ENCODE measurements at regions not wholly inside any gene's neighbourhood (a gene's known extent, or its start where the extent isn't known, plus 50 kb on each side); places are given as distances from the start of the nearest gene placed in this dataset.

- H3K36me3 Mint-ChIP-seq (ENCODE audit: low read depth, unreplicated experiment): peaks cover 1% of the 10 kb centered on the region
- no peak for TF ChIP-seq EZH2 (IDR thresholded peaks at IDR 0.05; ENCODE audit: insufficient read depth, low read length)
- no peak for TF ChIP-seq CTCF (IDR thresholded peaks at IDR 0.05; ENCODE audit: insufficient read depth, low read depth, low read length)
- no peaks in the 10 kb centered on the region for H3K36me3 ChIP-seq (ENCODE audit: insufficient read depth, low read length)
- H3K4me2 ChIP-seq (ENCODE audit: low read length): no peak overlapping the region
- H3K27ac Mint-ChIP-seq (ENCODE audit: unreplicated experiment): no peak overlapping the region
- H3K4me3 ChIP-seq (ENCODE audit: insufficient read depth, low read depth, low read length): no peak overlapping the region
- no peak overlapping the region for H3K27ac ChIP-seq (ENCODE audit: low read depth, low read length)
- no peaks in the 10 kb centered on the region for H4K20me1 ChIP-seq (ENCODE audit: insufficient read depth, low read length)
- FAIRE-seq: no peak
- peak; percentile 56 for DNase-seq (ENCODE audit: low read depth)
- H3K9me3 ChIP-seq (ENCODE audit: insufficient read depth, low read depth, low read length): no peaks in the 10 kb centered on the region
- H3K9me3 Mint-ChIP-seq (ENCODE audit: unreplicated experiment): peaks cover 6% of the 10 kb centered on the region
- no peak overlapping the region for H2AFZ ChIP-seq (ENCODE audit: low read depth, low read length)
- H3K79me2 ChIP-seq (ENCODE audit: insufficient read depth, low read length): no peaks in the 10 kb centered on the region
- no peaks in the 10 kb centered on the region for H3K27me3 ChIP-seq (ENCODE audit: insufficient read depth, low read length)
- H3K4me1 ChIP-seq (ENCODE audit: insufficient read depth, low read length): peaks cover 12% of the 10 kb centered on the region
- no peaks in the 10 kb centered on the region for H3K27me3 Mint-ChIP-seq (ENCODE audit: low read depth, unreplicated experiment)
- H3K4me1 Mint-ChIP-seq (ENCODE audit: low read depth, unreplicated experiment): peaks cover 10% of the 10 kb centered on the region
- no peak overlapping the region for H3K4me3 Mint-ChIP-seq (ENCODE audit: unreplicated experiment)
- H3K9ac ChIP-seq (ENCODE audit: low read length): no peak overlapping the region
These were observed 93.2 kb upstream of the KCTD3 start for GRCh38 chr1:215473943-215474342.

GRCh38 chr1:215474940-215475339 is 92.2 kb upstream of the KCTD3 start:
- Histone ChIP-seq H3K4me2 (ENCODE audit: low read length) (no peak overlapping the region), H3K9me3 (ENCODE audit: insufficient read depth, low read depth, low read length) (no peaks in the 10 kb centered on the region), H3K9ac (ENCODE audit: low read length) (no peak overlapping the region), H4K20me1 (ENCODE audit: insufficient read depth, low read length) (no peaks in the 10 kb centered on the region), H3K4me3 (ENCODE audit: insufficient read depth, low read depth, low read length) (no peak overlapping the region), H3K36me3 (ENCODE audit: insufficient read depth, low read length) (no peaks in the 10 kb centered on the region), H2AFZ (ENCODE audit: low read depth, low read length) (no peak overlapping the region), H3K27me3 (ENCODE audit: insufficient read depth, low read length) (no peaks in the 10 kb centered on the region), H3K27ac (ENCODE audit: low read depth, low read length) (no peak overlapping the region), H3K79me2 (ENCODE audit: insufficient read depth, low read length) (no peaks in the 10 kb centered on the region), H3K4me1 (ENCODE audit: insufficient read depth, low read length) (peaks cover 12% of the 10 kb centered on the region)
- Mint-ChIP-seq H3K36me3 (ENCODE audit: low read depth, unreplicated experiment) (peaks cover 1% of the 10 kb centered on the region), H3K27me3 (ENCODE audit: low read depth, unreplicated experiment) (no peaks in the 10 kb centered on the region), H3K9me3 (ENCODE audit: unreplicated experiment) (peaks cover 6% of the 10 kb centered on the region), H3K4me3 (ENCODE audit: unreplicated experiment) (no peak overlapping the region), H3K4me1 (ENCODE audit: low read depth, unreplicated experiment) (peaks cover 10% of the 10 kb centered on the region), H3K27ac (ENCODE audit: unreplicated experiment) (no peak overlapping the region)
- DNase-seq (ENCODE audit: low read depth) (peak; percentile 42), FAIRE-seq (no peak)
- no peak for TF ChIP-seq CTCF (IDR thresholded peaks at IDR 0.05; ENCODE audit: insufficient read depth, low read depth, low read length)
- no peak for TF ChIP-seq EZH2 (IDR thresholded peaks at IDR 0.05; ENCODE audit: insufficient read depth, low read length)

- Mint-ChIP-seq H3K9me3 (ENCODE audit: unreplicated experiment) (peaks cover 6% of the 10 kb centered on the region), H3K27ac (ENCODE audit: unreplicated experiment) (peak overlapping the region; percentile 74), H3K27me3 (ENCODE audit: low read depth, unreplicated experiment) (no peaks in the 10 kb centered on the region), H3K4me1 (ENCODE audit: low read depth, unreplicated experiment) (peaks cover 10% of the 10 kb centered on the region), H3K36me3 (ENCODE audit: low read depth, unreplicated experiment) (peaks cover 1% of the 10 kb centered on the region), H3K4me3 (ENCODE audit: unreplicated experiment) (no peak overlapping the region)
- TF ChIP-seq EZH2 (IDR thresholded peaks at IDR 0.05; ENCODE audit: insufficient read depth, low read length) (no peak), CTCF (IDR thresholded peaks at IDR 0.05; ENCODE audit: insufficient read depth, low read depth, low read length) (no peak)
- peak; percentile 96 for DNase-seq (ENCODE audit: low read depth)
- no peak overlapping the region for H2AFZ ChIP-seq (ENCODE audit: low read depth, low read length)
- FAIRE-seq: peak; percentile 73
- no peaks in the 10 kb centered on the region for H3K36me3 ChIP-seq (ENCODE audit: insufficient read depth, low read length)
- H3K27ac ChIP-seq (ENCODE audit: low read depth, low read length): peak overlapping the region; percentile 51
- peak overlapping the region; percentile 48 for H3K4me2 ChIP-seq (ENCODE audit: low read length)
- no peak overlapping the region for H3K4me3 ChIP-seq (ENCODE audit: insufficient read depth, low read depth, low read length)
- H4K20me1 ChIP-seq (ENCODE audit: insufficient read depth, low read length): no peaks in the 10 kb centered on the region
- no peaks in the 10 kb centered on the region for H3K9me3 ChIP-seq (ENCODE audit: insufficient read depth, low read depth, low read length)
- H3K4me1 ChIP-seq (ENCODE audit: insufficient read depth, low read length): peaks cover 12% of the 10 kb centered on the region
- H3K27me3 ChIP-seq (ENCODE audit: insufficient read depth, low read length): no peaks in the 10 kb centered on the region
- no peaks in the 10 kb centered on the region for H3K79me2 ChIP-seq (ENCODE audit: insufficient read depth, low read length)
- H3K9ac ChIP-seq (ENCODE audit: low read length): no peak overlapping the region
These were observed 91.2 kb upstream of the KCTD3 start for GRCh38 chr1:215475796-215476481.

All from astrocyte (in vitro differentiated cells and primary cell).